ENCODE measurements at regions not wholly inside any gene's neighbourhood (a gene's known extent, or its start where the extent isn't known, plus 50 kb on each side); places are given as distances from the start of the nearest gene placed in this dataset.

GRCh38 chr12:126390969-126391566 lies 1325.8 kb downstream of the AACS start:
- no peaks in the 10 kb centered on the region for H3K4me1 ChIP-seq
- H3K27me3 ChIP-seq: no peaks in the 10 kb centered on the region
- TF ChIP-seq POLR2A (IDR thresholded peaks at IDR 0.05) (no peak), CTCF (IDR thresholded peaks at IDR 0.05 in 4 of 5, conservative IDR thresholded peaks at IDR 0.05 in 1 of 5) (no peak)
- no peaks in the 10 kb centered on the region for H3K36me3 ChIP-seq
- DNase-seq: no peak
- no peak overlapping the region for H3K27ac ChIP-seq
- no peaks in the 10 kb centered on the region for H3K9me3 ChIP-seq
- intact Hi-C loops (cut with DNase I; ENCODE audit: low total_unique reads) (no loop called here), in situ Hi-C loops (cut with MboI; ENCODE audit: low sequenced_read_pairs in 4 of 4) (no loop called here)
- no peak overlapping the region for H3K4me3 ChIP-seq
- ATAC-seq: no peak

GRCh38 chr12:126396536-126396935 lies 1331.3 kb downstream of the AACS start:
- no peak overlapping the region for H3K4me3 ChIP-seq
- H3K9me3 ChIP-seq: no peaks in the 10 kb centered on the region
- H3K27ac ChIP-seq: no peak overlapping the region
- in situ Hi-C loops (cut with MboI; ENCODE audit: low sequenced_read_pairs in 4 of 4) (no loop called here), intact Hi-C loops (cut with DNase I; ENCODE audit: low total_unique reads) (no loop called here)
- no peaks in the 10 kb centered on the region for H3K27me3 ChIP-seq
- DNase-seq (no peak), ATAC-seq (no peak)
- no peak for TF ChIP-seq CTCF (IDR thresholded peaks at IDR 0.05 in 4 of 5, conservative IDR thresholded peaks at IDR 0.05 in 1 of 5)
- TF ChIP-seq POLR2A (IDR thresholded peaks at IDR 0.05): no peak
- no peaks in the 10 kb centered on the region for H3K4me1 ChIP-seq
- H3K36me3 ChIP-seq: no peaks in the 10 kb centered on the region

- Histone ChIP-seq H3K9me3 (no peaks in the 10 kb centered on the region), H3K4me1 (no peaks in the 10 kb centered on the region), H3K27me3 (no peaks in the 10 kb centered on the region), H3K4me3 (no peak overlapping the region), H3K36me3 (no peaks in the 10 kb centered on the region), H3K27ac (no peak overlapping the region)
- in situ Hi-C loops (cut with MboI; ENCODE audit: low sequenced_read_pairs in 4 of 4): no loop called here
- intact Hi-C loops (cut with DNase I; ENCODE audit: low total_unique reads): no loop called here
- no peak for ATAC-seq
- DNase-seq: no peak
- TF ChIP-seq POLR2A (IDR thresholded peaks at IDR 0.05) (no peak), CTCF (IDR thresholded peaks at IDR 0.05 in 4 of 5, conservative IDR thresholded peaks at IDR 0.05 in 1 of 5) (no peak)
Observed at GRCh38 chr12:126397071-126397581, 1331.9 kb downstream of the AACS start.

GRCh38 chr12:126397660-126398059 lies 1332.4 kb downstream of the AACS start:
- intact Hi-C loops (cut with DNase I; ENCODE audit: low total_unique reads) (no loop called here), in situ Hi-C loops (cut with MboI; ENCODE audit: low sequenced_read_pairs in 4 of 4) (no loop called here)
- ATAC-seq (no peak), DNase-seq (no peak)
- H3K9me3 ChIP-seq: no peaks in the 10 kb centered on the region
- H3K27ac ChIP-seq: no peak overlapping the region
- H3K4me1 ChIP-seq: no peaks in the 10 kb centered on the region
- H3K36me3 ChIP-seq: no peaks in the 10 kb centered on the region
- H3K27me3 ChIP-seq: no peaks in the 10 kb centered on the region
- H3K4me3 ChIP-seq: no peak overlapping the region
- TF ChIP-seq POLR2A (IDR thresholded peaks at IDR 0.05) (no peak), CTCF (IDR thresholded peaks at IDR 0.05 in 4 of 5, conservative IDR thresholded peaks at IDR 0.05 in 1 of 5) (no peak)

- TF ChIP-seq POLR2A (IDR thresholded peaks at IDR 0.05): no peak
- no peak for DNase-seq
- H3K9me3 ChIP-seq: no peaks in the 10 kb centered on the region
- intact Hi-C loops (cut with DNase I; ENCODE audit: low total_unique reads): no loop called here
- no peak for ATAC-seq
- H3K27ac ChIP-seq: no peak overlapping the region
- in situ Hi-C loops (cut with MboI; ENCODE audit: low sequenced_read_pairs in 4 of 4): no loop called here
- H3K4me3 ChIP-seq: no peak overlapping the region
- H3K27me3 ChIP-seq: no peaks in the 10 kb centered on the region
- H3K4me1 ChIP-seq: no peaks in the 10 kb centered on the region
- no peaks in the 10 kb centered on the region for H3K36me3 ChIP-seq
Observed at GRCh38 chr12:126400831-126401230, 1335.6 kb downstream of the AACS start.

All from gastrocnemius medialis (tissue), 4 donors.